Panc1 (cell line): ENCODE measurements at regions not wholly inside any gene's neighbourhood (a gene's known extent, or its start where the extent isn't known, plus 50 kb on each side); places are given as distances from the start of the nearest gene placed in this dataset.

ENCODE experiments used
- SIN3A ChIP-seq: IDR thresholded peaks from 2 replicates; pipeline ENCODE4 v1.6.1; 2012; ENCODE audit warnings: low read depth, mild to moderate bottlenecking, low read length, moderate library complexity, borderline replicate concordance; ENCODE audit not compliant: insufficient read depth
- TF ChIP-seq, protein P1 (sequence below): fragments of 450-650 bp; IDR thresholded peaks from 2 replicates; pipeline ENCODE4 v1.5.1; 2017; ENCODE audit warnings: mild to moderate bottlenecking
- TF ChIP-seq, protein P2 (sequence below), 2 experiments: IDR thresholded peaks; 2 replicates each; pipeline ENCODE4 v1.6.1; 2011 to 2012; ENCODE audit warnings: low read depth in 2 of 2, control low read depth in 1 of 2, low read length in 1 of 2, mild to moderate bottlenecking in 1 of 2, moderate library complexity in 1 of 2; ENCODE audit not compliant: insufficient read depth in 1 of 2

DNA sequence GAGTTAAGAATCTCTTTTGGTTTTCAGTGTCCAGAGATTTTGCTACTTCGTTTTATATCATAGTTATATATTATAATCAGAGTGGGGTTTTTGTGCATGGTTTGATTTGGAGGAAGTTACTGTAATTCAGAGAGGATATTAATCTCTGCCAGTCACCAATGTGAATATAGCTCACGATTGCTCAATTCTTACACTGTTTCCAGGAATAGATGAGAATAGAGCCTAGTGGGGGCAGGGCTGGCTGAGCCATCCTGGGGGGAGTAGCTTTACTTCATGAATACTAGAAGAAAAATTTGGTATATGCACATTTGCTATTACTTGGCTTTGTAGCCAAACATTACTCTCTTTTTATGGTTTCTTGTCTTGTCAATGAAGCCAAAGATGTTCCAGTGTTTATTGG, 60.9 kb upstream of the TRPC3 start:
- TF ChIP-seq, protein P1, sequence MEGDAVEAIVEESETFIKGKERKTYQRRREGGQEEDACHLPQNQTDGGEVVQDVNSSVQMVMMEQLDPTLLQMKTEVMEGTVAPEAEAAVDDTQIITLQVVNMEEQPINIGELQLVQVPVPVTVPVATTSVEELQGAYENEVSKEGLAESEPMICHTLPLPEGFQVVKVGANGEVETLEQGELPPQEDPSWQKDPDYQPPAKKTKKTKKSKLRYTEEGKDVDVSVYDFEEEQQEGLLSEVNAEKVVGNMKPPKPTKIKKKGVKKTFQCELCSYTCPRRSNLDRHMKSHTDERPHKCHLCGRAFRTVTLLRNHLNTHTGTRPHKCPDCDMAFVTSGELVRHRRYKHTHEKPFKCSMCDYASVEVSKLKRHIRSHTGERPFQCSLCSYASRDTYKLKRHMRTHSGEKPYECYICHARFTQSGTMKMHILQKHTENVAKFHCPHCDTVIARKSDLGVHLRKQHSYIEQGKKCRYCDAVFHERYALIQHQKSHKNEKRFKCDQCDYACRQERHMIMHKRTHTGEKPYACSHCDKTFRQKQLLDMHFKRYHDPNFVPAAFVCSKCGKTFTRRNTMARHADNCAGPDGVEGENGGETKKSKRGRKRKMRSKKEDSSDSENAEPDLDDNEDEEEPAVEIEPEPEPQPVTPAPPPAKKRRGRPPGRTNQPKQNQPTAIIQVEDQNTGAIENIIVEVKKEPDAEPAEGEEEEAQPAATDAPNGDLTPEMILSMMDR, result no peak
- no peak for TF ChIP-seq SIN3A
- TF ChIP-seq, protein P2, sequence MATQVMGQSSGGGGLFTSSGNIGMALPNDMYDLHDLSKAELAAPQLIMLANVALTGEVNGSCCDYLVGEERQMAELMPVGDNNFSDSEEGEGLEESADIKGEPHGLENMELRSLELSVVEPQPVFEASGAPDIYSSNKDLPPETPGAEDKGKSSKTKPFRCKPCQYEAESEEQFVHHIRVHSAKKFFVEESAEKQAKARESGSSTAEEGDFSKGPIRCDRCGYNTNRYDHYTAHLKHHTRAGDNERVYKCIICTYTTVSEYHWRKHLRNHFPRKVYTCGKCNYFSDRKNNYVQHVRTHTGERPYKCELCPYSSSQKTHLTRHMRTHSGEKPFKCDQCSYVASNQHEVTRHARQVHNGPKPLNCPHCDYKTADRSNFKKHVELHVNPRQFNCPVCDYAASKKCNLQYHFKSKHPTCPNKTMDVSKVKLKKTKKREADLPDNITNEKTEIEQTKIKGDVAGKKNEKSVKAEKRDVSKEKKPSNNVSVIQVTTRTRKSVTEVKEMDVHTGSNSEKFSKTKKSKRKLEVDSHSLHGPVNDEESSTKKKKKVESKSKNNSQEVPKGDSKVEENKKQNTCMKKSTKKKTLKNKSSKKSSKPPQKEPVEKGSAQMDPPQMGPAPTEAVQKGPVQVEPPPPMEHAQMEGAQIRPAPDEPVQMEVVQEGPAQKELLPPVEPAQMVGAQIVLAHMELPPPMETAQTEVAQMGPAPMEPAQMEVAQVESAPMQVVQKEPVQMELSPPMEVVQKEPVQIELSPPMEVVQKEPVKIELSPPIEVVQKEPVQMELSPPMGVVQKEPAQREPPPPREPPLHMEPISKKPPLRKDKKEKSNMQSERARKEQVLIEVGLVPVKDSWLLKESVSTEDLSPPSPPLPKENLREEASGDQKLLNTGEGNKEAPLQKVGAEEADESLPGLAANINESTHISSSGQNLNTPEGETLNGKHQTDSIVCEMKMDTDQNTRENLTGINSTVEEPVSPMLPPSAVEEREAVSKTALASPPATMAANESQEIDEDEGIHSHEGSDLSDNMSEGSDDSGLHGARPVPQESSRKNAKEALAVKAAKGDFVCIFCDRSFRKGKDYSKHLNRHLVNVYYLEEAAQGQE (IDR thresholded peaks at IDR 0.05; ENCODE audit: insufficient read depth in 1 of 2, low read depth in 2 of 2, low read length in 1 of 2), result no peak
